AG08396 (cell line): ENCODE measurements at regions not wholly inside any gene's neighbourhood (a gene's known extent, or its start where the extent isn't known, plus 50 kb on each side); places are given as distances from the start of the nearest gene placed in this dataset.
"Not testable (repeated sequence)": the region's sequence is repeated elsewhere in the genome, so short reads cannot be mapped to it uniquely, and the experiment has no call there.

Experiments
- DNase-seq: peaks from one replicate; pipeline ENCODE4 v3.0.0; 2012; ENCODE audit warnings: low spot score, mixed read lengths

- DNase-seq = peak; percentile 17
Observed at GRCh38 chr6:139474145-139475108, 100.0 kb upstream of the CITED2 start.

DNA sequence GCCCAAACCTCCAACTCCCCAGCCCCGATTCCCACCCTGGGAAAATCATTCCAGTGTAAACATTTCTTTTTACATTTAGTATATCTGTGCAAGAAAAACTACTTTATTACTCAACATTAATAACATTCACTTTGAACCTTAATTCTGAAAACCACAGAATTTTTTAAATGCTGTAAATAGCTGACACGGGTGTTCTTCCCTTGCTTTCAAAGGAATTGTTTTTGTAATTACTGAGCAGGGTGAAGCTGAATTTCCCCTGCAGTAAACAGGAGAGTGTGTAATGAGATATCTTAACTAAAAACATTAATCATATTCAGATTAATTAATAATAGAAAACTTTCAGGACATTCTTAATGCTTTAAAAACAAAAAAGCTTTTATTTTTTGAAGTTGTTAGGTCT is 99.3 kb upstream of the CITED2 start:
- no peak for DNase-seq

DNA sequence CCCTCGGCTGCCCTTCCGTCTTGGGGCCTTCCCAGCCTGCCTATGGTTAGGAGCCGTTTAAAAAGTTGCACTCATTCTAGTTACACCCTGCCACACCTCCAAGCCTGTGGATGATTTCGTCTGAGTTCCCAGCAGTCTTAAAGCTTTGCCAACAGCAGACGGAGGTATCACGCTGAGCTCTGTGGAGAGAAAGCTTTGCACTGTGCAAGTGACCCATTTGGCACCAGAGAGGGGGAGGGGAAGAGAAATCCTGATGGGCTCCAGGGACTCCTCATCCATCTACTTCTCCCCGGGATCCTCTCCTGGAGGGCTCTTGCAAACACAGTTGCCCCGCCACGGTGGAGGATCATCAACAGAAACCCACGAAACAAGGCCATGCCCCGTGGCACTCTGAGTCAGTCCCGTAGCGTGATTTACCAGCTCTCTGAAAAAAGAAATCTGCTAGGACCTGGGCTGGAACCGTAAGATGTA is 98.8 kb upstream of the CITED2 start:
- DNase-seq = peak; percentile 8

DNA sequence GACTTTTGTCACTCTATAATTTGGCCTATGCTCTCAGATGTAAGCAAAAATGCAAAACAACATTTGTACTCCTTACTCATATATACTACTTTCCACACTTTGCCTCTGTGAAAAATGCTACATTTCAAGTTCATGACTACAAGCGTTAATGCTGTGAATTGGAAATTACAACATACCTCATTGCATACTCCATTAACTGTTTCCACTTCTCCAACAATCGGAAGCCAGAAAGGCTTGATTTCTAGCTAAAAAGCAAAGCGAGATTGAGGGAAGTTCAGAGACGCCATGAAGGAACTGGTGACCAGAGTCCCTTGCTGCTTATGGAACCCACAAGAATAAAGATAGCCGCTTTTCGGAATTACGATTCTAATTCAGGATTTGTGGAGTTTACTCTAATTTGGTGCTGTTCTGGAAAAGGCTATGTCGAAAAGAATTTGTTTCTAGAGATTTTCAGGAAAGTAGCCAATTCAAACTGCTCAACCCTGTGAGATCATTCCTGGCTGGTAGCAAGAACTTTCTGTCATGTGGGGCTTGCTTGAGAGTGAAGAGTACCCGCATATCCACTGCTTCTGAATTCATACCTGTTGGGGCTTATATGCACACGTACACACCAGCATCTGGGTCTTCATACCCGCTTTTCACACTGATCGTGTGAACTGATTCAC is 98.0 kb upstream of the CITED2 start:
- DNase-seq = peak; percentile 44

DNA sequence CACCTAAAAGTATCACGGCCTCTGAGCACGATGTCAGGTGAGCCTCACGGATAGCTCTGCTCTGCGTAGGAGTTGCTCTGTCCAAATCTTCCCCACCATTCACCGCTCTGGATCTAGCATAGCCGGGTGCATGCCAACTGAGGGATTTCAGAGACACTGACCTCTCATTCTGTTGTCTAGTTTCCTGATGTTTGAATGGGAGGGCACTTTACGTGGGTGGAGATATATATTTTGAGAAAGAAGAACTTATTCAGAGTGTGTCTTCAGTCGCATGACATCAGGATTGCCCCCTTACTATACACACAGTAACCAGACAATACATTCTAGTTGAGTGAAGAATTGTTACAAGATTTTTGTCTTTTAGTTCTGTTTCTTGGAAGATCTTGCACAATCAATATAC is 96.5 kb upstream of the CITED2 start:
- DNase-seq = no peak

DNA sequence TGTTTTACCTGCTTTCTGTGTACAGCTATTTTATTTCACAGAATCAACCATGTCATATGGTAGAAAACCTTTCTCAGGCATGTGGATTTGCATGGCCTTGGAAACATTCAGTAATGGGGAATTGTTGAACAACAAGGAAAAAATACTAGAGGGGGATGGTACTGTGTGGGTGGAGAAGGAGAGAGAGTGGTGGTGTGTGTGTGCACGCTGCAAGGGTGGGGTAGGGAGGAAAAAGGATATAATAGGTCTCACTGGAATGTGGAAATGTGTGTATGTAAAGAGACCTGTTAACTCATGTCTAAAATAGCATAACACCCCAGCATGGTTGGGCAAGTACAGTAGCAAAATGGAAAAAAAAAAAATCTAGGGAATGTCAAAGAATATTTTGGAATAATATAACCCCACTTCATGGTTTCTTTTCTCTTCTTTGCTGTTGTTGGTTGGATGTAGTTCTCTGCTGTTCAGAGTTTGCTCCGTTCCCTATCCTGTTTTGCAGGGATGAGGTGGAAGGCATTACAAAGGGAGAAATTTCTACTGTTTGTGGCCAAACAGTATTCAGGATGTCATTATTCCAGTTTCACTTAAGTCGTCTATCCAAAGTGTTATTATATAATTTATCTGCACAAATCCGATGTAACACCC is 93.9 kb upstream of the CITED2 start:
- no peak for DNase-seq

DNA sequence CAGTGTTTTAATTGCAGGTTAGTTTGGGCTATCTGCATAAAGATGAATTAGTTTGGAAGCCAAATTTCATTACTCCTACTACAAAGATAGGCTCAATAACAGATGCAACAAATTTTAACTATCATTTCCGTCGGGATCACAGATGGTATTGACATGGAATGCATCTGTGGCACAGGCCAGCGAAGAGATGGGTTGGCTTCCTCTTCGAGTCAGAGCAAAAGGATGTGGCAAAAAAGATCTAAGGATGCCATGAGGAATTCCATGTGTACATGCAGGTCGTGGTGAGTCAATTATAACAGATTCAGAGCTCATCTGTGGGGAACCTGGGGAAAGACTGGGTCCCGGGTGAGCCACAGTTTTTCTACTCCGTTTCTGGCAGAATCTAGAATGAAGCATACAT is 83.0 kb upstream of the CITED2 start:
- no peak for DNase-seq

- DNase-seq = no peak
Observed at GRCh38 chr6:139452148-139452876, 77.9 kb upstream of the CITED2 start.

DNA sequence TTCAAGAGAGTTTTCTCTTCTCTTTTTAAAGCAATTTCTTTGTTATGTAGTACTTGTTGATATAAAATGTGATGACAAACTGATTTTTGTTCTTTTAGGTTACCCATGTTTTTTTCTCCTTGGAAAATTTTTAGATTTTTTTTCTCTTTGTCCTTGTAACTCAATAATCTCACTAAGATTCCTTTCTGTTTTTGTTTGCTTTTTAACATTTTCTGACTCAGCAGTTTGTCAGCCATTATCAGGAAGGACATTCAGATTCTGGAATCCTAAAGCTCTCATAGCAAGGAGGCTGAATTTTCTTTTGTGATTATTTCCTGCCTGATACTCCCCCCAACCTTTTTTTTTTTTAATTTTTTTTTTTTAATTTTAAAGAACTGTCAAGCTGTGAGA is 75.2 kb upstream of the CITED2 start:
- peak; percentile 15 for DNase-seq

- no peak for DNase-seq
Observed at GRCh38 chr6:139448998-139449610, 74.7 kb upstream of the CITED2 start.

DNA sequence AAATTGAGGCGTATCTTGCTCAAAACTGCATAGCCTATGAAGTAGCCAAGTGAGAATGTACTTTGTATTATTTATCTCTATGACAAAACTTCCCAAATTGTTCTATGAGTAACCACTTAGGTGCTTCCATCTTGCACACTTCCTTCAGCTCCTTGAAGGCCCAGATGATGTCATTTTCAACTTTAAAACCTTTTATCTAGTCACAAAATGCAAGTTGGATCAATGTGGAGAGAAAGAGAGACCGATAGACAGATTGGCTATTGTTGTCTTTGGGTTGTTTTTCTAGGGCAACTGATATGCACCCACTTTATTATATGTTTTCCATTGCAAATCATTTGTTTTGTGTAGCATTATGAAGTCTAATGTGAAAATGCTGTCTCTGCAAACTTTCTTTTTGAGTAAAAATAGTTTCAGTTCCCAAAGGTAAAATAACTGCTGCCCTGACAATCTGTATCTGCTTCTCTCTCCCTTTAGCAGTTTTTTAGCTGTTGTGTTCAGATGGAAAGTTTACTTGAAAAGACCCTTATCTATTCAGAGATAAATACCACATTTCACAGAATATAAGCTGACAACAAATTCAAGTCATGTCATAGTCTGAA is 73.7 kb upstream of the CITED2 start:
- DNase-seq = no peak

GRCh38 chr6:139447656-139447975 is 73.2 kb upstream of the CITED2 start:
- no peak for DNase-seq

DNA sequence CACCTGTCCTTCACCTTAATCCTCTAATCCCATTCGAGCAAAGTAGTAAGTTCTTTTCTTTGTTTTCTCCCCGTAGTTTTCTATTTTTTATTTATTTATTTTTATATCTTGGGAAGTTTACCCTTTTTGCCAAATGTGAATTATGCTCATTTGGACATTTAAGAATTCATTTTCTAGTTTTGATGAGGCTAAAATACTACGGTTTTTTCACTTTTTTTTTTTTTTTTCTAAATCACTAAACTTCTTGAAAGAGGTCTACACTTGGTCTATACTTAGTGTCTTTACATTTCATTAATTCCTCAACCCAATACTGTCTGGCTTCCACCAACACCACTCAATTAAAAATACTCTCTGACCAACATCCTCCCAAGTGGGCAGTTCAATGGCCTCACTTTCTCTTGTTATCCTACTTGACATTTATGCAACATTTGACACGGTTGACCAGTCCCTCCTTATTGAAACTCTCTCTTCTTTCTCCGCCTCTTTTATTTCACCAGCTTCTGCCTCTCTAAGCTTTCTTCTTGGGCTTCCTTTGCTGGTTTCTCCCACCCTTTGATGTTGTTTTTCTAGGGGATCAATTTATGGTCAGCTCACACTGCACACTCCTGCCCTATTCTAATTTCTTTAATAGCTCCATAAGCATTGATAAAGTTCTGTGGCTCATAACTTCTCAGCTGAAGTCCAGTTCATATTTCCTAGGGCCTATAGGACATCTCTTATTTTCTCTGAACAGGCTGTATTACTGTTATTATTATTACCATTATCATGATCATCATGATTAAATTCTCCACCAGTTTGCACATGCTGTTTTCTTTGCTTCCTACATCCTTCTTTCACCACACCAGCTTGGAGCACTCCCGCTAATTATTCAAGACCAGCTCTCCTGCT is 72.6 kb upstream of the CITED2 start:
- no peak for DNase-seq

DNA sequence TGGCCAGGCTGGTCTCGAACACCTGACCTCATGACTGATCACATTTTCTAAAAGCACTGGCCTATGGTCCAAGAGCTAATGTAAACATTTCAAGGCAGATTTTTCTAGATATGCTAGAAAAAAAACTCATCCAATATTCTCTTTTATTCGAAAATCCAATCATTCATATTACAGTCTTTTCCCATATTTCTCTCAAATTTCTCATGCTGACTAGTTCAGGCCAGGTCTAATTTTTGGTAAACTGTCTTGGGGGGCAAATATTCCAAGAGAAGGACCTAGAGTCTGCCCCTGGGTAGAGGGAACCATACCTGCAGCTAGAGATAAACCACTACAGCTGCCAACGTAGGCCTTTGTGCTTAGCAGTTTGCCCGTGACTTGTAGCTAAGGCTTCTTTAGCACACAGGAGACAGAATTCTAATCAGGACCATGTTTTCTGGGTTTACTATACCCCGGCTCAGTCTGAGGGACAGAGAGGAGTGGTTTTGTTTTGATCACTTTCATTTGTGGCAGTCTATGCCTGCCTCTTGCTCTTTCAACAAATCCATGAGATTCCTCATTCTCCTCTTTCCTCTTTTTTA is 71.8 kb upstream of the CITED2 start:
- no peak for DNase-seq

GRCh38 chr6:139444273-139444787 is 69.9 kb upstream of the CITED2 start:
- not testable (repeated sequence) for DNase-seq

DNA sequence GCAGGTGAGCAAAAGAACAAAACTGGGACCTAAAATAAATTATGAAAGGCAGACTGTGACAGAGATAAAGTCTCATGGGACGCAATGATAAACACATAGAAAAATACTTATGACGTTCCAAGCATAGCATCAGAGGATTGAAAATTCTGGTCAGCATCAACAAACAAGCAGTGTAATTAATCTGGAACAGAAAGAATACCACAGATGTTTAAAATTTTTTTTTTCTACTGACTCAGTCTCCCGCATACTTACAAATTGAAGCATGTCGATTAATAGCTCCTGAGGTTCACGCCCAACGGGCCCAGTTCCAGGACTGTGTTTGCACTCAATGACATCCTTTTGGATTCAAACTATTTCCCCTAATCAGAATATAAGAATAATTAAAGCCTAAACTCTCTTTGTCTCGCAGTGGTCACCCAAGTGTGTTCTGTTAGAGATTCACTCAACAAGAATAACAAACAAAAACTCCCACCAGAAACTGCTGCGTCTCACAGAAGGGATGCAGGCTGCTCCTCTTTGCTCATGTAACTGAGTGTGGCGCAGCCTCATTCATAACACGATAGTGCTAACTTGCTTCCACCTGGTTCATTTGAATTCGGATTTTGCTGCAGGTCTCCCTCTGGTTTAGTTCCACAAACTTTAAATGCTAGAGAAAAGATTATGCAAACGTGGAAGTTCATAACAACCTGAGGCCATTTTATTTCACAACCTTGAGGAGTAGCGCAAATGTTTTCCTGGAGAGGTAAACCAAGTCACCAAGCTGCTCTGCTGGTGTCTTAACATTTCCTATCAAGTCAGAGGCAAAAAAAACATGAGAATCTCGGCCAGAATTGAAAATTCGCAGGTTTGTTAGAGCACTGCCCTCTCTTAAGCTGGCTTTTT is 69.0 kb upstream of the CITED2 start:
- DNase-seq = no peak

DNA sequence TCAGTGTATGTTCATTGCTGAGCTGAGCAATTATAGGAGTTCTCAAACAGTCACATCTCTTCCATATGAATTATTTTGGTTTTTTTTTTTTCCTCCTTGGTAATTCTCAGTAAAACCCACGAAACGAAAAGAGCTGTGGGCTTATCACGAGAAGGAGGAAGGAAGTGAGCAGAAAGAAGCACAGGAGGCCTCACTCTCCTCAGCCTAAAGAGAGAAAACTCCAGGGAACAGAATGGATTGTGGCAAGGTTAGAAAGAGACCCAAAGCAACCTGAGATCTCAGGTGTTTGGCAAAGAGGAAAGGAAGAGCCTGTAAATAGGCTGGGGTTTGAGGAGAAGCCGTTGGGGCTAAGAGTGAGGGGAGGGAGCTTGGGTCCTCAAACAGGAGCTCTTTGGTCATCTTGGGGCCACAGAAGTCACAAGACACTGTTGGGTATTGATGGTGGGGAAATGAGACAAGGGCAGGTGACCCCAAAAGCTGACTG is 67.8 kb upstream of the CITED2 start:
- no peak for DNase-seq

DNA sequence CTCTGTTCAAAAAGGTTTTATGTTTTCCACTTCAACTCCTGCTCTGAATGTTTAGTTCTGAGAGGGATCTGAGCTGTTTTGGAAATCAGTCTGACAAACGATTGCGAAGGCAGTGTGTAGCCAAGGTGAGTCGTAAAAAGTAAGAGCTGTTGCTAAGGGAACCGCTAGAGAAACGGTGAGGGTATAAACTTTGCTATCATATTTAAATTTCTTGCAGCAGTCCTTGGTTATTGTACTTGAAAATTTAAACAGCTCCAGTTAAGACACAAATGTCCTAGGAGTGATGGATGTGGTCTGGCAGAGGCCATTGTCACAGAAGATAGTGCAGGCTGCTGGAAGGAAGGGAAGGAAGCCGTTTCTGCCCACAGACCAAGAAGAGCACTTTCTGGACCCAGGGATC is 64.9 kb upstream of the CITED2 start:
- no peak for DNase-seq

GRCh38 chr6:139438775-139439174 is 64.3 kb upstream of the CITED2 start:
- DNase-seq = no peak
